Kidney (tissue), 13 donors: ENCODE measurements at regions not wholly inside any gene's neighbourhood (a gene's known extent, or its start where the extent isn't known, plus 50 kb on each side); places are given as distances from the start of the nearest gene placed in this dataset.

Source experiments
- DNase-seq, 5 donors: peaks; one replicate each; pipeline ENCODE4 v3.0.0-alpha.2; 2013 to 2020
- FAIRE-seq: peaks from 2 replicates; lab custom pipeline; 2012; peaks lifted over from hg19 to GRCh38; lab: Jason Lieb, UNC
- H3K27ac ChIP-seq, 2 donors: one replicate each; pipeline ENCODE4 v1.7.0; 2013; ENCODE audit warnings: low read depth in 2 of 2, low read length in 2 of 2, inconsistent platforms in 1 of 2
- H3K27me3 ChIP-seq: one replicate; pipeline ENCODE4 v1.7.1; 2013; ENCODE audit warnings: low read length, inconsistent platforms; ENCODE audit not compliant: control insufficient read depth, insufficient read depth
- H3K36me3 ChIP-seq, 3 donors: one replicate each; pipeline versions ENCODE4 v1.7.0 to v1.7.1; 2013; ENCODE audit warnings: low read length in 3 of 3, control low read depth in 1 of 3, inconsistent platforms in 1 of 3; ENCODE audit not compliant: insufficient read depth in 3 of 3, control insufficient read depth in 2 of 3
- H3K4me1 ChIP-seq, 3 donors: one replicate each; pipeline versions ENCODE4 v1.7.0 to v1.7.1; 2013; ENCODE audit warnings: low read length in 3 of 3, inconsistent platforms in 1 of 3, low read depth in 1 of 3; ENCODE audit not compliant: control insufficient read depth in 2 of 3, insufficient read depth in 2 of 3
- H3K4me3 ChIP-seq, 3 donors: one replicate each; pipeline versions ENCODE4 v1.7.0 to v1.8.1; 2013; ENCODE audit warnings: low read length in 3 of 3, control low read depth in 1 of 3, inconsistent platforms in 1 of 3
- H3K9ac ChIP-seq, 3 donors: one replicate each; pipeline versions ENCODE4 v1.7.0 to v1.7.1; 2013; ENCODE audit warnings: low read length in 3 of 3, control low read depth in 1 of 3, inconsistent platforms in 1 of 3
- H3K9me3 ChIP-seq, 3 donors: one replicate each; pipeline versions ENCODE4 v1.7.0 to v1.7.1; 2013; ENCODE audit warnings: low read length in 3 of 3, control low read depth in 1 of 3, inconsistent platforms in 1 of 3; ENCODE audit not compliant: control insufficient read depth in 2 of 3, insufficient read depth in 1 of 3
- CTCF ChIP-seq: IDR thresholded peaks from 3 replicates; pipeline ENCODE4 v1.5.1; 2012; ENCODE audit warnings: mild to moderate bottlenecking, moderate library complexity, borderline replicate concordance; ENCODE audit not compliant: insufficient read depth; ENCODE audit errors: extremely low read depth
- intact Hi-C: fragments of 100-400 bp; cut with DNase I; formaldehyde crosslinking; loops from one replicate; pipeline ENCODE4 v1.11.1; 2022
- donor health status: control.
- donor health status: control.
- donor health status: control.
- donor health status: control.
- donor health status: control.
- donor health status: DM: yes; HTN: yes; CAD: no.
- donor health status: Normal renal cell carcinoma (clear cell type).

GRCh38 chr12:94039199-94039840 is 109.1 kb upstream of the PLXNC1 start:
- H3K27ac ChIP-seq = no peak overlapping the region
- H3K36me3 ChIP-seq = no peaks in the 10 kb centered on the region
- no peak overlapping the region for H3K9ac ChIP-seq
- H3K27me3 ChIP-seq = no peaks in the 10 kb centered on the region
- intact Hi-C loops = no loop called here
- DNase-seq = no peak
- no peaks in the 10 kb centered on the region for H3K4me1 ChIP-seq
- no peak for TF ChIP-seq CTCF
- FAIRE-seq = no peak
- H3K4me3 ChIP-seq = no peak overlapping the region
- peaks cover 0 to 6% (median 0%) of the 10 kb centered on the region in 3 donors for H3K9me3 ChIP-seq

DNA sequence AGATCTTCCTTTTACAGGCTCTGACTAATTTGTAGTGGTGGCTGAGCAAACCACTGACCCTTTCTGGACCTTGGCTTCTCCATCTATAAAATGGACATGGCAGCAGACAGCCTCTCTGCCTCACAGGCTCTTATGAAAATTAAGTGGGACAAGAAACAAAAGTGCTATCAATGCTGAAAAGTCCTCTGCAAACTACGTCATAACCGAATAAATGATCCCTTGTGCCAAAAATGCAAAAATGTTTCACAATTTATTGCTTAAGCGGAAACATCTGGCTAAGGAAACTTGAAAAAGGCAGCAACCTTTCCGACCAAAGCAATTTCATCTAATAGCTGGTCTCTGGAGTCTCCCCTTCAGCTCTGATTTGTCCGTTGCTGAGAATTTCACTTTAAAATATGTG is 108.5 kb upstream of the PLXNC1 start:
- H3K4me3 ChIP-seq = no peak overlapping the region
- no peaks in the 10 kb centered on the region for H3K4me1 ChIP-seq
- no peak overlapping the region for H3K27ac ChIP-seq
- no peaks in the 10 kb centered on the region for H3K27me3 ChIP-seq
- H3K36me3 ChIP-seq = no peaks in the 10 kb centered on the region
- intact Hi-C loops = no loop called here
- peaks cover 0 to 6% (median 0%) of the 10 kb centered on the region in 3 donors for H3K9me3 ChIP-seq
- no peak for TF ChIP-seq CTCF
- no peak overlapping the region for H3K9ac ChIP-seq
- FAIRE-seq (no peak), DNase-seq (no peak)

- no peak overlapping the region for H3K4me3 ChIP-seq
- TF ChIP-seq CTCF = no peak
- no peak for DNase-seq
- intact Hi-C loops = no loop called here
- no peak for FAIRE-seq
- H3K27me3 ChIP-seq = no peaks in the 10 kb centered on the region
- peaks cover 0 to under 1% (median 0%) of the 10 kb centered on the region in 3 donors for H3K4me1 ChIP-seq
- H3K9ac ChIP-seq = no peak overlapping the region
- H3K36me3 ChIP-seq = no peaks in the 10 kb centered on the region
- H3K27ac ChIP-seq = no peak overlapping the region
- H3K9me3 ChIP-seq = peaks cover 0 to 6% (median 0%) of the 10 kb centered on the region in 3 donors
Measured at GRCh38 chr12:94041850-94042249, 106.5 kb upstream of the PLXNC1 start.

GRCh38 chr12:94042321-94042720 is 106.1 kb upstream of the PLXNC1 start:
- Histone ChIP-seq H3K4me1 (peaks cover 0 to 3% (median 0%) of the 10 kb centered on the region in 3 donors), H3K27ac (no peak overlapping the region), H3K9me3 (peaks cover 0 to 6% (median 0%) of the 10 kb centered on the region in 3 donors), H3K4me3 (no peak overlapping the region), H3K27me3 (no peaks in the 10 kb centered on the region), H3K36me3 (no peaks in the 10 kb centered on the region), H3K9ac (no peak overlapping the region)
- intact Hi-C loops = no loop called here
- no peak for FAIRE-seq
- DNase-seq = no peak
- no peak for TF ChIP-seq CTCF
